SK-N-SH (cell line): ENCODE measurements at regions not wholly inside any gene's neighbourhood (a gene's known extent, or its start where the extent isn't known, plus 50 kb on each side); places are given as distances from the start of the nearest gene placed in this dataset.

Source experiments
- CTCF ChIA-PET: fragments of 300-600, 350-600 bp; formaldehyde crosslinking; extraction: SDS; loops from one replicate; lab custom pipeline; 2021; lab: Yijun Ruan, JAX
- POLR2A ChIA-PET: fragments of 350-600 bp; sonication (Branson Sonifier 250); formaldehyde crosslinking; extraction: SDS; loops from one replicate; lab custom pipeline; 2020; ENCODE audit warnings: antibody characterized with exemption, inconsistent platforms; lab: Yijun Ruan, JAX
- DNase-seq: peaks from one replicate; pipeline ENCODE4 v3.0.0; 2012
- H2AFZ ChIP-seq: fragments of 200-600 bp; sonication (generic); 2 replicates; pipeline ENCODE4 v1.8.1; 2016; ENCODE audit warnings: antibody characterized with exemption, mild to moderate bottlenecking, low read depth
- H3F3A ChIP-seq: fragments of 200-600 bp; sonication (generic); replicated peaks from 2 replicates; pipeline ENCODE3; 2016; ENCODE audit warnings: antibody characterized with exemption, mild to moderate bottlenecking; ENCODE audit not compliant: insufficient read depth
- H3K27ac ChIP-seq, 2 experiments: fragments of 200-500 bp in 1 of 2; fragments of 200-600 bp in 1 of 2; sonication (Bioruptor generic) in 1 of 2; sonication (generic), shearing (Covaris generic) in 1 of 2; 2 replicates each; pipeline versions ENCODE4 v1.5.1 to v1.6.1; 2014 to 2016; ENCODE audit warnings: low read depth in 2 of 2, inconsistent platforms in 1 of 2, low read length in 1 of 2, mild to moderate bottlenecking in 1 of 2, mixed read lengths in 1 of 2
- H3K27me3 ChIP-seq: fragments of 200-600 bp; sonication (generic), shearing (Covaris generic); 2 replicates; pipeline ENCODE4 v1.6.1; 2016; ENCODE audit warnings: mixed run types; ENCODE audit not compliant: insufficient read depth
- H3K36me3 ChIP-seq, 2 experiments: fragments of 200-500 bp in 1 of 2; fragments of 200-600 bp in 1 of 2; sonication (Bioruptor generic) in 1 of 2; sonication (generic) in 1 of 2; replicated peaks in 1 of 2; 2 replicates each; pipeline versions ENCODE3 to v1.5.1; 2014 to 2016; ENCODE audit warnings: low read length in 1 of 2, mild to moderate bottlenecking in 1 of 2; ENCODE audit not compliant: insufficient read depth in 2 of 2, control insufficient read depth in 1 of 2
- H3K4me1 ChIP-seq, 2 experiments: fragments of 200-500 bp in 1 of 2; fragments of 200-600 bp in 1 of 2; sonication (Bioruptor generic) in 1 of 2; sonication (generic), shearing (Covaris generic) in 1 of 2; 2 replicates each; pipeline versions ENCODE4 v1.5.1 to v1.6.1; 2014 to 2016; ENCODE audit warnings: low read depth in 1 of 2, low read length in 1 of 2, mixed run types in 1 of 2; ENCODE audit not compliant: insufficient read depth in 2 of 2, control insufficient read depth in 1 of 2
- H3K4me2 ChIP-seq: fragments of 200-600 bp; sonication (generic), shearing (Covaris generic); 2 replicates; pipeline ENCODE4 v1.6.1; 2017; ENCODE audit warnings: mixed run types
- H3K4me3 ChIP-seq, 2 experiments: fragments of 200-500 bp in 1 of 2; fragments of 200-600 bp in 1 of 2; sonication (Bioruptor generic) in 1 of 2; sonication (generic), shearing (Covaris generic) in 1 of 2; 2 replicates each; pipeline versions ENCODE4 v1.5.1 to v1.8.1; 2014 to 2016; ENCODE audit warnings: low read depth in 2 of 2, inconsistent platforms in 1 of 2, low read length in 1 of 2, mild to moderate bottlenecking in 1 of 2, mixed read lengths in 1 of 2, moderate library complexity in 1 of 2
- H3K79me2 ChIP-seq: fragments of 200-600 bp; sonication (generic); 2 replicates; pipeline ENCODE4 v1.8.1; 2017; ENCODE audit warnings: mild to moderate bottlenecking; ENCODE audit not compliant: insufficient read depth
- H3K9ac ChIP-seq: fragments of 200-600 bp; sonication (generic); 2 replicates; pipeline ENCODE4 v1.6.1; 2017; ENCODE audit warnings: mixed run types
- H3K9me2 ChIP-seq: fragments of 200-600 bp; sonication (generic); 2 replicates; pipeline ENCODE4 v1.6.1; 2017; ENCODE audit warnings: mixed run types
- H3K9me3 ChIP-seq: fragments of 200-600 bp; sonication (generic); 2 replicates; pipeline ENCODE4 v1.6.1; 2017; ENCODE audit warnings: mixed run types, mild to moderate bottlenecking, moderate library complexity
- H4K20me1 ChIP-seq: fragments of 200-600 bp; sonication (generic); 2 replicates; pipeline ENCODE4 v1.6.1; 2017; ENCODE audit warnings: mild to moderate bottlenecking, mixed run types; ENCODE audit not compliant: insufficient read depth
- EP300 ChIP-seq, 2 experiments: IDR thresholded peaks; 2 replicates each; pipeline versions ENCODE4 v1.4.0 to v1.6.1; 2012; ENCODE audit warnings: borderline replicate concordance in 1 of 2, low read depth in 1 of 2, low read length in 1 of 2
- EZH2phosphoT487 ChIP-seq: fragments of 200-600 bp; sonication (generic); IDR thresholded peaks from 2 replicates; pipeline ENCODE4 v1.6.1; 2017; ENCODE audit warnings: low read depth, mixed run types, mild to moderate bottlenecking, antibody characterized with exemption, moderate library complexity, borderline replicate concordance
- FOSL2 ChIP-seq: IDR thresholded peaks from 2 replicates; pipeline ENCODE4 v1.4.0; 2012; ENCODE audit warnings: low read depth, mild to moderate bottlenecking, moderate library complexity, borderline replicate concordance
- GABPA ChIP-seq: IDR thresholded peaks from 2 replicates; pipeline ENCODE4 v1.4.0; 2012; ENCODE audit warnings: low read depth, mild to moderate bottlenecking
- GATA2 ChIP-seq: sonication (generic); formaldehyde crosslinking; IDR thresholded peaks from 2 replicates; pipeline ENCODE4 v1.5.0; 2020; ENCODE audit warnings: mild to moderate bottlenecking, missing genetic modification reagents
- IRF3 ChIP-seq: fragments of 150-350 bp; IDR thresholded peaks from 2 replicates; pipeline ENCODE4 v1.6.1; 2016; ENCODE audit warnings: mild to moderate bottlenecking, low read depth, low read length
- JUND ChIP-seq: IDR thresholded peaks from 2 replicates; pipeline ENCODE4 v1.4.0; 2012
- NRF1 ChIP-seq: IDR thresholded peaks from 2 replicates; pipeline ENCODE4 v1.6.1; 2012; ENCODE audit warnings: low read depth, mild to moderate bottlenecking, low read length
- POLR2AphosphoS5 ChIP-seq: IDR thresholded peaks from 2 replicates; pipeline ENCODE4 v1.6.1; 2012; ENCODE audit warnings: low read depth, low read length
- RXRA ChIP-seq: IDR thresholded peaks from 2 replicates; pipeline ENCODE4 v1.4.0; 2012; ENCODE audit warnings: low read depth, mild to moderate bottlenecking, borderline replicate concordance
- YY1 ChIP-seq: IDR thresholded peaks from 2 replicates; pipeline ENCODE4 v1.4.0; 2012; ENCODE audit warnings: low read depth, mild to moderate bottlenecking
- ZBTB33 ChIP-seq: IDR thresholded peaks from 2 replicates; pipeline ENCODE4 v1.4.0; 2012; ENCODE audit warnings: low read depth, borderline replicate concordance
- WGBS: methylation state at CpG from one replicate; pipeline ENCODE4 v1.1.6; 2017; ENCODE audit warnings: low lambda C conversion rate; 5-methylcytosine and 5-hydroxymethylcytosine counted together

- Histone ChIP-seq H4K20me1 (no peaks in the 10 kb centered on the region), H3K4me1 (0 out of 4 replicates have a peak, but pooled peaks cover 0 to 3% of the 10 kb centered on the region in 2 experiments), H3K27me3 (peaks cover 11% of the 10 kb centered on the region; the same call in 1 of the 2 replicates), H3F3A (no peaks in the 10 kb centered on the region), H3K4me3 (no peak overlapping the region), H2AFZ (no peak overlapping the region), H3K36me3 (no peaks in the 10 kb centered on the region), H3K79me2 (no peaks in the 10 kb centered on the region), H3K9me3 (no peaks in the 10 kb centered on the region), H3K4me2 (no peak overlapping the region), H3K9me2 (no peaks in the 10 kb centered on the region)
- POLR2A ChIA-PET, result no interaction called here
- no peak for DNase-seq
- TF ChIP-seq GABPA (no peak), ZBTB33 (no peak), GATA2 (no peak), IRF3 (no peak)
- TF ChIP-seq, all 33 proteins: peak for 0
- 19% methylated on average over 2 of the region's 2 CpGs for WGBS
- H3K9ac ChIP-seq, result no peak overlapping the region
- no peak overlapping the region for H3K27ac ChIP-seq
- CTCF ChIA-PET, result interaction anchor here (1.1 kb wide), 1 partner anchor 12 kb away, joined by 4 read pairs; no protein-coding TSS in a partner anchor
These were observed 62.0 kb upstream of the PAX6 start for GRCh38 chr11:31873124-31873523.

GRCh38 chr11:31872076-31872443 is 60.9 kb upstream of the PAX6 start:
- CTCF ChIA-PET, result interaction anchor here (1.1 to 3.8 kb wide), 17 partner anchors 10 to 765 kb away, joined by 3 to 43 read pairs (median 6); no protein-coding TSS in a partner anchor
- no peaks in the 10 kb centered on the region for H3K9me2 ChIP-seq
- no peaks in the 10 kb centered on the region for H4K20me1 ChIP-seq
- H3K9ac ChIP-seq, result no peak overlapping the region
- H3K4me1 ChIP-seq, result 0 out of 4 replicates have a peak, but pooled peaks cover 0 to 3% of the 10 kb centered on the region in 2 experiments
- no peak for DNase-seq
- no peaks in the 10 kb centered on the region for H3F3A ChIP-seq
- no peak overlapping the region for H3K27ac ChIP-seq
- POLR2A ChIA-PET, result no interaction called here
- no peak for TF ChIP-seq ZBTB33
- no peak for TF ChIP-seq EP300 (IDR thresholded peaks at IDR 0.05; ENCODE audit: borderline replicate concordance in 1 of 2, low read depth in 1 of 2, low read length in 1 of 2)
- no peak for TF ChIP-seq POLR2AphosphoS5
- no peak for TF ChIP-seq YY1
- no peak for TF ChIP-seq JUND
- TF ChIP-seq EZH2phosphoT487, result no peak
- TF ChIP-seq FOSL2, result no peak
- TF ChIP-seq NRF1, result no peak
- no peak for TF ChIP-seq RXRA
- H2AFZ ChIP-seq, result no peak overlapping the region
- 8% methylated on average over 3 of the region's 3 CpGs for WGBS
- H3K4me2 ChIP-seq, result no peak overlapping the region
- H3K9me3 ChIP-seq, result no peaks in the 10 kb centered on the region
- no peak overlapping the region for H3K4me3 ChIP-seq
- H3K27me3 ChIP-seq, result peaks cover 11% of the 10 kb centered on the region; the same call in 1 of the 2 replicates
- no peaks in the 10 kb centered on the region for H3K36me3 ChIP-seq
- no peaks in the 10 kb centered on the region for H3K79me2 ChIP-seq
